GM12892 (cell line): ENCODE measurements at regions not wholly inside any gene's neighbourhood (a gene's known extent, or its start where the extent isn't known, plus 50 kb on each side); places are given as distances from the start of the nearest gene placed in this dataset.

ENCODE experiments used
- POLR2AphosphoS5 ChIP-seq: IDR thresholded peaks from 2 replicates; pipeline ENCODE4 v1.6.1; 2011; ENCODE audit warnings: low read depth, low read length, control low read depth
- TAF1 ChIP-seq: IDR thresholded peaks from 2 replicates; pipeline ENCODE4 v1.6.1; 2011; ENCODE audit warnings: low read depth, mild to moderate bottlenecking, control low read depth, low read length, borderline replicate concordance

DNA sequence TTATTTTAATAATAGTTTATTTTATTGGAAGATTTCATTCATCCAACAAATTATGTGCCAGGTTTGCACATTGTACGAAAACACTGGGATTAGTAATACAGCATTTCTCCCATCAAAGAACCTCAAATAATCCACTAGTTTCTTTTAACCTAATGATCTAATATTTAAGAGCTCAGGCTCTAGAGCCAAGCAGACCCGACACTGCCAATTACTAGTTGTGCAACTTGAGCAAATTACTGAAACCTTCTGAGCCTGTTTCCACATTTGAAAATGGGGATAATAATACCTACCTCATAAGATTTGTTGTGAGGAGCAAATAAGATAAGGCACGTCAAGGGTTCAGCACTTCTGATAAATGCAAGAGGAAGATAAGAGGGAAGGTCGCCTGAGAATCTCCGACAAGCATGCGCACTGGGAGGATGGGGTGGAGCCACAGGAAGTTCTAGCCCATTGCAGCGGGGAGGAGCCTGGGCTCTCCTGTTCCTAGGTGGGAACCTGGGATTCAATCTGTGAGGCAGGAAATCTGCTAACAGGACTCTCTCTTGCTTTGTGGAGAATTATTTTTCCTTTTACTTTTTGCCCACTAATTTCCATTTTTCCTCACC lies 141.5 kb upstream of the SMAD1 start:
- TF ChIP-seq POLR2AphosphoS5, result no peak
- no peak for TF ChIP-seq TAF1
